ENCODE measurements at regions not wholly inside any gene's neighbourhood (a gene's known extent, or its start where the extent isn't known, plus 50 kb on each side); places are given as distances from the start of the nearest gene placed in this dataset.

DNA sequence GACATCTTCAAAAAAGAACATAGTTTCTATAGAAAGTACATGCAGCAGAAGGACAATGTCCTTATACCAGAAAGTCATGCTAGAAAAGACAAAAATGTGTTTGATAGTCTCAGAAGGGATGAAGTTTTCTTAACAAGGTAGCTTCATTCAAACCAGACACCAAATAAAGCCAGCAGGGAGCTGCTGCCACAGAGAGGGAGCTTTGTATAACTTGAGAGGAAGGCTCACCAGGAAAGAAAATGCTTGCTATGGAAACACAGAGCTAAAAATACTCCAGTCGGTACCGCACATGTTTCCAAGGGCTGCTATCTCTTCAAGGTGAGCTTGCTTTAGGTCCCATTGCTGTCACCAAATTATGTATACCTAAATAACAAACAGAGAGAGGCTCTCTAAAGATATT is 1074.8 kb upstream of the ALCAM start:
- H4K5ac ChIP-seq (ENCODE audit: insufficient read length, low read depth, low read length), result no peak overlapping the region
- no peak overlapping the region for H2BK120ac ChIP-seq (ENCODE audit: low read depth, low read length, poor library complexity, severe bottlenecking)
- H3K79me2 ChIP-seq (ENCODE audit: insufficient read depth, low read length), result no peaks in the 10 kb centered on the region
- no peak overlapping the region for H2BK15ac ChIP-seq (ENCODE audit: low read depth, low read length)
- H3K79me1 ChIP-seq (ENCODE audit: insufficient read depth, low read depth, low read length, poor library complexity, severe bottlenecking), result no peaks in the 10 kb centered on the region
- no peak overlapping the region for H2AFZ ChIP-seq (ENCODE audit: low read length)
- H3K27ac ChIP-seq (ENCODE audit: insufficient read length, low read depth, low read length), result no peak overlapping the region
- H3K23ac ChIP-seq (ENCODE audit: insufficient read length, low read depth, low read length), result no peak overlapping the region
- H3K4me1 Mint-ChIP-seq, result peaks cover 12 to 16% of the 10 kb centered on the region in 2 experiments
- H4K8ac ChIP-seq (replicated peaks; ENCODE audit: insufficient read length, low read depth, low read length), result no peak overlapping the region
- DNase-seq, result no peak
- H3K27me3 ChIP-seq (ENCODE audit: insufficient read depth, low read length), result no peaks in the 10 kb centered on the region
- no peak overlapping the region for H3K4ac ChIP-seq (ENCODE audit: low read depth, low read length)
- H3K9ac ChIP-seq (ENCODE audit: extremely low read depth, insufficient read length, low read length), result no peak overlapping the region
- TF ChIP-seq, protein P1, sequence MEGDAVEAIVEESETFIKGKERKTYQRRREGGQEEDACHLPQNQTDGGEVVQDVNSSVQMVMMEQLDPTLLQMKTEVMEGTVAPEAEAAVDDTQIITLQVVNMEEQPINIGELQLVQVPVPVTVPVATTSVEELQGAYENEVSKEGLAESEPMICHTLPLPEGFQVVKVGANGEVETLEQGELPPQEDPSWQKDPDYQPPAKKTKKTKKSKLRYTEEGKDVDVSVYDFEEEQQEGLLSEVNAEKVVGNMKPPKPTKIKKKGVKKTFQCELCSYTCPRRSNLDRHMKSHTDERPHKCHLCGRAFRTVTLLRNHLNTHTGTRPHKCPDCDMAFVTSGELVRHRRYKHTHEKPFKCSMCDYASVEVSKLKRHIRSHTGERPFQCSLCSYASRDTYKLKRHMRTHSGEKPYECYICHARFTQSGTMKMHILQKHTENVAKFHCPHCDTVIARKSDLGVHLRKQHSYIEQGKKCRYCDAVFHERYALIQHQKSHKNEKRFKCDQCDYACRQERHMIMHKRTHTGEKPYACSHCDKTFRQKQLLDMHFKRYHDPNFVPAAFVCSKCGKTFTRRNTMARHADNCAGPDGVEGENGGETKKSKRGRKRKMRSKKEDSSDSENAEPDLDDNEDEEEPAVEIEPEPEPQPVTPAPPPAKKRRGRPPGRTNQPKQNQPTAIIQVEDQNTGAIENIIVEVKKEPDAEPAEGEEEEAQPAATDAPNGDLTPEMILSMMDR (conservative IDR thresholded peaks at IDR 0.05), result no peak
- no peak overlapping the region for H3K18ac ChIP-seq (ENCODE audit: insufficient read length, low read depth, low read length)
- H2BK20ac ChIP-seq (ENCODE audit: low read depth, low read length, poor library complexity, severe bottlenecking), result no peak overlapping the region
- H4K20me1 ChIP-seq (ENCODE audit: control insufficient read depth, insufficient read depth, insufficient read length), result no peaks in the 10 kb centered on the region
- no peak overlapping the region for H2AK5ac ChIP-seq (ENCODE audit: insufficient read length, low read length)
- H3K4me3 Mint-ChIP-seq, result no peak overlapping the region
- H3K27ac Mint-ChIP-seq, result no peak overlapping the region; a peak in 1 of 7 replicates
- no peak overlapping the region for H3K56ac ChIP-seq (ENCODE audit: insufficient read length, low read depth, low read length)
- H3K4me2 ChIP-seq (ENCODE audit: insufficient read depth, insufficient read length, low read length), result no peak overlapping the region
- H4K91ac ChIP-seq (ENCODE audit: insufficient read length, low read depth, low read length), result no peak overlapping the region
- H3K14ac ChIP-seq (ENCODE audit: insufficient read depth, low read length), result no peak overlapping the region
- H2BK5ac ChIP-seq (ENCODE audit: insufficient read length, low read length), result no peak overlapping the region
- no peak overlapping the region for H2BK12ac ChIP-seq (ENCODE audit: insufficient read length, low read depth, low read length)
- H3K23me2 ChIP-seq (ENCODE audit: insufficient read length, low read depth, low read length, poor library complexity, severe bottlenecking), result no peaks in the 10 kb centered on the region
- peaks cover 2 to 14% (median 11%) of the 10 kb centered on the region in 3 experiments; a peak in 5 of 7 replicates for H3K36me3 Mint-ChIP-seq (ENCODE audit: insufficient read depth in 1 of 3, low read depth in 3 of 3)
- no peaks in the 10 kb centered on the region; the same call in 1 of the 2 replicates for H3K4me1 ChIP-seq (ENCODE audit: insufficient read depth, low read length)
- H3K9me3 ChIP-seq (ENCODE audit: control insufficient read depth, low read depth, low read length), result peaks cover 4% of the 10 kb centered on the region
- H3K9me3 Mint-ChIP-seq, result peaks cover 13 to 15% of the 10 kb centered on the region in 2 experiments
- no CpG with 5 or more reads among the region's 2 CpGs for WGBS (ENCODE audit: extremely low coverage, insufficient read length, low lambda C conversion rate)
- H3T11ph ChIP-seq (ENCODE audit: low read length), result no peak overlapping the region
- H3K27me3 Mint-ChIP-seq (ENCODE audit: low read depth), result no peaks in the 10 kb centered on the region
